ENCODE measurements at regions not wholly inside any gene's neighbourhood (a gene's known extent, or its start where the extent isn't known, plus 50 kb on each side); places are given as distances from the start of the nearest gene placed in this dataset.

- TF ChIP-seq EZH2phosphoT487 (IDR thresholded peaks at IDR 0.05; ENCODE audit: borderline replicate concordance, low read depth, low read length), result no peak
- TF ChIP-seq, protein P1, sequence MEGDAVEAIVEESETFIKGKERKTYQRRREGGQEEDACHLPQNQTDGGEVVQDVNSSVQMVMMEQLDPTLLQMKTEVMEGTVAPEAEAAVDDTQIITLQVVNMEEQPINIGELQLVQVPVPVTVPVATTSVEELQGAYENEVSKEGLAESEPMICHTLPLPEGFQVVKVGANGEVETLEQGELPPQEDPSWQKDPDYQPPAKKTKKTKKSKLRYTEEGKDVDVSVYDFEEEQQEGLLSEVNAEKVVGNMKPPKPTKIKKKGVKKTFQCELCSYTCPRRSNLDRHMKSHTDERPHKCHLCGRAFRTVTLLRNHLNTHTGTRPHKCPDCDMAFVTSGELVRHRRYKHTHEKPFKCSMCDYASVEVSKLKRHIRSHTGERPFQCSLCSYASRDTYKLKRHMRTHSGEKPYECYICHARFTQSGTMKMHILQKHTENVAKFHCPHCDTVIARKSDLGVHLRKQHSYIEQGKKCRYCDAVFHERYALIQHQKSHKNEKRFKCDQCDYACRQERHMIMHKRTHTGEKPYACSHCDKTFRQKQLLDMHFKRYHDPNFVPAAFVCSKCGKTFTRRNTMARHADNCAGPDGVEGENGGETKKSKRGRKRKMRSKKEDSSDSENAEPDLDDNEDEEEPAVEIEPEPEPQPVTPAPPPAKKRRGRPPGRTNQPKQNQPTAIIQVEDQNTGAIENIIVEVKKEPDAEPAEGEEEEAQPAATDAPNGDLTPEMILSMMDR (conservative IDR thresholded peaks at IDR 0.05; ENCODE audit: low read length), result no peak
These were observed 188.0 kb upstream of the TAB2 start for GRCh38 chr6:149129371-149130077.

Data from OCI-LY7 (cell line).